NCI-H1048 (cell line): ENCODE measurements at regions not wholly inside any gene's neighbourhood (a gene's known extent, or its start where the extent isn't known, plus 50 kb on each side); places are given as distances from the start of the nearest gene placed in this dataset.

Experiments
- DNase-seq: peaks from one replicate; lab custom pipeline; 2025; lab: John Stamatoyannopoulos, UW

DNA sequence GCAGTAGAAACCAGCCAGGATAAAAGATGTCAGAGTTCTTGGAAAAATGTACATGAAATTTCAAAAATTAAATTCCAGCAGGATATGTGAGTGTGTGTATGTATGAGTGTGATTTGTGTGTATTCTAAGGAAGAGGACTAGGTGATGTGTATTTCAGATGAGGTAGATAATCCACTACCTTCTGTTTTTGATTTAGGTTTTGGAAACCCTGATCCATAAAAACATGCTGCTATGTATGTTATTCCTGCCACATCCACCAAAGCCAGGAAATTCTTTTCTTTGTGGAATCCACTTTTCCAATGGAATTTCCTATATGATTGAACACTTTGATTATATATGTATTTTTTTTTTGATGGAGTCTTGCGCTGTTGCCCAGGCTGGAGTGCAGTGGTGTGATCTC, 276.9 kb downstream of the UQCRFS1 start:
- no peak for DNase-seq

DNA sequence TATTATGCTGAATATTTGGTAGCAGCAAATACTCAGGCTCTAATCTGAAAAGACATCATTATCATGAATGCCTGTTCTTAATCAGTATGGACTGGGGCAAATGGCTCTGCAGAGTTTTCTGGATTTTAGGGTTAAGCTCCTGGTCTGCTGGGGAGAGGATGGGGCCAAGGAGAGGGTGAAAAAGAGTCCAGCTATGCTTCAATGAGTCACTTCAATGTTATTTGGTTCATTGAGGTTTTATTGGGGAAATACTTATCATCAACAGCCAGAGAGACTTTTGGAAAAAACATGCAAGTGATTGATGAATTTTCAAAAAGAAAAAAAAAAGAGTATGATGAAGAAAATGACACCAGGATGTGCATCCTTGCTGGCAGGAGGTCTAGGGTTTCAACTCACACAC, 278.3 kb downstream of the UQCRFS1 start:
- DNase-seq = no peak

DNA sequence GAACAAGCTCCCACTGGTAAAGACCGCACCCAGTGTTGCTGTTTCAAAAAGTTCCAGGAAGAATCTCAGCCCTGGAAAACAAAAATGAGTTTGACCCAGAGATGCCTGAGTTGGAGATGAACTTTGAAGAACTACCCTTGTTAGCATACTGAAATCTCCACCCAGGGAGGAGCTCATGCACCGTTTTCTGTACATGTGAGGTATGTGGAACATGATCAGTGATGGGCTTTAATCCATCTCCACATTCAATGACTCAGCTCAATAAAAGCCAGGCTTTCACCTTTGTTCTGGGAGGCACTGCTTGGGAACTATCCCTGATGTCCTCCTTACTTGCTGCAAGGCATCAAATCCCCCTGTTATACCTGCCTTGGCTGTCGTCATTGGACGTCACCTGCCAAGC, 279.9 kb downstream of the UQCRFS1 start:
- DNase-seq = no peak

GRCh38 chr19:28932446-28932845, 280.5 kb downstream of the UQCRFS1 start:
- DNase-seq = no peak

DNA sequence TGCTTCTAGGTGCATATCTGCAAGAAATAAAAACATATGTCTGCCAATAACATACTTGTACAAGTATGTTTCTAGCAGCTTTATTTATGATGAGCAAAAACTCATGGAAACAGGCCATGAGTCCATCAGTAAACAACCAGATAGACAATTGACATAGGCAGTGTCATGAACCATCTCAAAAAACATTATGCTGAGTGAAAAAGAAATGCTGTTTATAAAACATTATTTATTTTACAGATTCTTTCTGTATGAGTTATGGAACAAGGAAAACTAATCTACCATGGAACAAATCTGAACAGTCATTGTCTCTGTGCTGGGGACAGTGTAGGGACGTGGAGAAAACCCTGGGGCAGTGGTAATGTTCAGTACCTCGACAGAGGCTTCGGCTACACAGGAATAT, 283.9 kb downstream of the UQCRFS1 start:
- no peak for DNase-seq

GRCh38 chr19:28927456-28927855, 285.5 kb downstream of the UQCRFS1 start:
- DNase-seq = no peak

DNA sequence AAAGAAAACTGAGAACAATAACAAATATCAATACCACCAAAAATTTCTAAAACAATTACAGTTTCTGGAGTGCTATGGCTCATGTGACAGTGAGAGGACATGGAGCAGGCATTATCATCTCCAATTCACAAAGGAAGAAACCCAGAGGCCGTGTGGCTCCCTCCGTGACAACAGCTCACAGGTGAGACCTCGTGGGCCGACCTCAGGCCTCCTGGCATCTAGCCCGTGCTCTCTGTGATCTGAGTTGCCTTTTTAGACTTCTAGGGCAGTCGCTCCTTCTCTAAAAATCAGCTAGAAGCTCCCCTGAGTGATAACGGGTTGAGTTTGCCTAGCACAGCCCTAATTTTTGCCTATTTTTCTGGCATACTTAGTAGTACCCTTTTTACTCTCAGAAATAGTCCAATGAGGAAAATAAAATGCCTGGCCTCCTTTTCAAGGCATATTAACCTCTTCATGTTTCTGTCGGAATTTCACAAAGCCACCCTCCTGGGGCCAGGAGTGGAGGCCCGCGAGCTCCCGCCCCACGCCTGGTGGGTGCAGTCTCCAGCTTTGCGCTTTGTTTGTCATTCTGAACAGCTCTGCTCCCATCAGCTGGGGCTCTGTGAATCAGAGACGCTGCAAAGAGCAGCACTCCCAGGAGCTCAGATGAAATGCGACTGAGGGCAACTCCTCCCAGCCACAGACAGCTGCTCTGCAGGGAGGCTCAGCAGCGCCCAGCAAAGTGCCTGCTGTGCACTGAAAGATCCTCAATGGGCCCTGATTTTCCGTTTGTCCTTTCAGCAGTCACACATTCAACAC, 292.5 kb downstream of the UQCRFS1 start:
- DNase-seq = no peak

DNA sequence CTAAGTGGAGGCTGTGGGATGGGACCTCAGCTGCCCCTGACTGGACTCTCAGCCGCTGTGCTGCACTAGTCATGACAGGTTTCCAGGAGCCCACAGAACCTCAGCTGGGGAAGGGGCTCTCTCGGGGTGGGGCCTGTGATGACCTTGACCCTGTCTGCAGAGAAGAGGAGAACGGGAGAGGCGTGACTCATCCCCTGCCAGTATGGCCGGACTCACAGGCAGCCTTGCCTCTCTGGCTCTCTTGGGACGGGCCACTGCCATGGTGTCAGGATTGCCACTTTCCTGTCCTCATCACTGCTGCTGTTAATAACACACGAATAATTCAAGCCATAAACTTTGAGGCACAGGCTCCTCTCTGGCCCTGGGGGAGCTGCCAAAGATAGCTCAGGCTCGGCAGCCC, 295.3 kb downstream of the UQCRFS1 start:
- no peak for DNase-seq

DNA sequence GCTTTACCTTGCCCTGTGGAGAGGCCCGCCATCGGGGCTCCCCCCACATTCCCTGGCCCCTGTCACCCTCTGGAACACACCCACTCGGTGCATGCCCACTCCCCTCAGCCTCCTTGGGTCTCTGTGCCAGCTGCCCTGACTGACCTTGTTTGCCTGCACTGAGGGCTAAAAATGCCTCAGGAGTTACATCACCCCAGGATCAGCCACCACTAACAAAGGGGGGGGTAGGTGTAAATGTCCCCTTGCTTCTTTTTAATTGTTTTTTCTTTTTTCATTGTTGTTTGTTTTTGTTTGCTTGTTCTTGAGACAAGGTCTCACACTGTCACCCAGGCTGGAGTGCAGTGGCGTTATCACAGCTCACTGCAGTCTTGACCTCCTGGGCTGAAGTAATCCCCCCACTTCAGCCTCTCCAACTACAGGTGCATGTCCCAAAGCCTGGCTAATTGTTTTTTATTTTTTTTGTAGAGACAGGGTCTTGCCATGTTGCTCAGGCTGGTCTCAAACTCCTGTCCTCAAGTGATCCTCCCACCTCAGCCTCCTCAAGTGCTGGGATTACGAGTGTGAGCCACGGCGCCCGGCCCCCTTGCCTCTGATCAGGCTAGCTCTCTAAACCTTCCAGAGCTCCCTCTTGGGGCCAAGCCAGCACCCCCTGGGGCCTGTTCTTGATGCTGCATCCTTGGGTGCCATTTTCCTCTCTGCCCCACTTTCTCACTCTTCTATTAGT, 297.1 kb downstream of the UQCRFS1 start:
- DNase-seq = no peak

DNA sequence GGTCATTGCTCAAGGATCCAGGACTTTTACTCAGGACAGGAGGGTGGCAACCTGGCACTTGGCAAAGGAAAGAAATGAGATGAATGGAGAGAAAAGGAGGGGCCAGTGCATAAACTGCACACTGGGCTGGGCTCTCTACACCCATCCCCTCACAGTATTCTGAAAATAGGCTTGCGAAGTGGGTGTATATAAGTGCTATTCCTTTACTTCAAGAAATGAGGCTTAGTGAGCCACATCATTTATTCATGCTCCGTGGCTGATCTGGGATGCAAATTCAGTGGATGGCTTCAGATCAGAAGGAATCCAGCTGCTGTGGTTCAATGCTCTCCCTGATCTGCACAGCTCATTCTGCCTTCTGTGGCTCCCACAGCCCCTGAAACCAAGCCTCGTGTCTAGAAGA, 297.7 kb downstream of the UQCRFS1 start:
- no peak for DNase-seq

GRCh38 chr19:28914173-28914572, 298.8 kb downstream of the UQCRFS1 start:
- DNase-seq = no peak

- DNase-seq = no peak
Observed at GRCh38 chr19:28913626-28914025, 299.3 kb downstream of the UQCRFS1 start.

DNA sequence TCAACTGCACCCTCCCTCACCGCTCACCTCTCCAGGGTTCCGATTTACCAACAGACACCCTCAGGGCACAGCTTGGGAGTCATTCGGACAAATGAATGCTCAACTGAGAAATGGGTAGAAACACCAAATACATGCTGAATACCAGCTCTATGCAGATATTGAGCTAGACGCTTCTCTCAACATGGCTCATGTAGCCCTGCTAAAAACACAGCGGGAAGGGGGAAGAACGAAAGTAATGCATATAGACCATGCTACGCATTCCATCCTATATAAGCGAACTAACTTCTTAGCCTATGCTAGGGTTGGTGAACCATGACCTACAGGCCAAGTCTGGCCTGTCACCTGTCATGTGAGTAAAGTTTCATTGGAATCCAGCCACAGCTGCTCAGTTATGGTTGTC, 304.0 kb downstream of the UQCRFS1 start:
- no peak for DNase-seq

DNA sequence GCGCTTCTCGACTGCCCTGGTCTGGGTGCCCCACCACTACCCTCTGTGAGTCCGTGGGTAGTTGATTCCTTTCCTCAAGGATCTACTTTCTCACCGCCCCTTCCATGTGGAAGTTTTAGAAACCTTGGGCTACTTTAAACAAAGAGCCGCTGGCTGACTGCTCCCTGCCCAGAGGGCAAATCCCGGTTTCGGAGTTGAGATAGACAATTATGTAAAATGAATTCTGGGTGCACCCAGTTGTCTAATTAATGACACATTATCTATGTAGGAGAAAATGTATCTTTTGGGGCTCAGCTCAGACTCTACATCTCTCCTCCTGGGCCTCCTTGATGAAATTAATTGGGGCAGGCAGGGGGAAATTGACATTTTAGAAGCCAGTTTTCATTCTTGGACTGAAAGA, 305.4 kb downstream of the UQCRFS1 start:
- DNase-seq = no peak

DNA sequence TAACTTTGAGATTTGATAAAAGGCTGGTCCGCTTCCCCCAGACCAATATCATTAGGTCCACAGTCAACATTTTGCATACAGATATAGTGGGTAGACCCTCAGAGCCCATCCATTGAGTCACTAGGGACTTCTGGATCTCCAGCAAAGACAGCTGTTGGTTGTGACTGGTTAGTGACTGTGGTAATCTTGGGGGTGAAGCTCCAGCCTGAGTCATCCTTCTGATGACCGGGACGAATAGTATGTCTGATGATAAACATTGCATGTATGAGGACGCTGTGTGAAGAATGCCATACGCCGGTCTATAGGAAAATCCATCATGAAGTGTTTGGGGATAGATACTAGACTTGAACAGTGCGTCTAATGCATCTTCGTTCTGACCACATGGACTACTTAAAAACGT, 307.0 kb downstream of the UQCRFS1 start:
- no peak for DNase-seq

GRCh38 chr19:28899703-28900102, 313.2 kb downstream of the UQCRFS1 start:
- DNase-seq = no peak

DNA sequence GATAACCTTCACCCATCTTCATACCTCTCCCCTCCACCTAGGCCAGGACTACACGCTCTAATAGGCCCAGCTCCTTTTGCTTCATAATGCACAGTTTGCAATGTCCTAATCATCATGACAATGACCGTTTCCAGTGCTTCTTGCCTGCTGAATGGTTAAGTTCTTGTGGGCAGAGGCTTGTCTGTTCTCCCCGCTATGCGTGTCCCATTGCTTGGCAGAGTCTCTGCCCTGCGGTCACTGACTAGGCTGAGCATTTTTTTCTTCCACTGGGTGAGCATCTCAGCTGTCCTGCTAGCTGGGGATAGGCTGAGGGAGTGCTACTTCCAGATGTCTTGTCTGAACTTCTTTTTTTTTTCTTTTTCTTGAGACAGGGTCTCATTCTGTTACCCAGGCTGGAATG, 314.7 kb downstream of the UQCRFS1 start:
- DNase-seq = no peak

DNA sequence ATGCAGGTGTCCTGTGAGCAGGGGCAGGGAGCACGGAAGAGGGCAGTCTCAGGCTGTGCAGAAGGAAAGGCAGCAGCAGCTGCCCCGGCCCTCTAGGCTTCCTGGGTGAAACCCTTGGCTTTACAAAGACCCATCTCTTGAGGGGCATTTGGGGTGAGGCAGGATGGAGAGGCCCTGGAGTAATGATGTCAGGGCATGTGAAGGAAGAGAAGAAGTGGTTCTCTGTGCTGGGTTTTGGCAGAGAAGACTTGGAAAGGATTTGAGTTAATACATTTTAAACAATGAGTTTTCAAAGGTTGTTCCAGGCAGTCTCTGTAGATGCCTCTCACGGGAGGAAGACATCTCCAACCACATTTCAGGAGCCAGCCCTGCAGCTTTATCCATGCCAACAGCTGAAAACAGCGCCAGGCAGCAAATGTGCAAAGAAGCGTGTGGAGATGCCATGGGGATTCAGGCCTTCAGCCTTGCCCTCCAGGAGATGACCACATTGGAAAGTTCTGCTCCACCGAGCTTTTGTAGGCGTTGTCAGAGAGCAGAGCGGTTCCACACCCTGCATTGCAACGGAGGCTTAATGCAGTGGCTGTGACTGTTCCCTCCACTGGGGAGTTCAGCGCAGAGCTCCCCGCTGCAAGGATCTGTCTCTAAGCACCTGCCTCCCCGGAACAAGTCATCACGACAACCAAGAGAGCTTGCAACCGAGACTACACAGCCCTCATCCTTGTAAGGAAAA, 322.8 kb downstream of the UQCRFS1 start:
- DNase-seq = no peak

DNA sequence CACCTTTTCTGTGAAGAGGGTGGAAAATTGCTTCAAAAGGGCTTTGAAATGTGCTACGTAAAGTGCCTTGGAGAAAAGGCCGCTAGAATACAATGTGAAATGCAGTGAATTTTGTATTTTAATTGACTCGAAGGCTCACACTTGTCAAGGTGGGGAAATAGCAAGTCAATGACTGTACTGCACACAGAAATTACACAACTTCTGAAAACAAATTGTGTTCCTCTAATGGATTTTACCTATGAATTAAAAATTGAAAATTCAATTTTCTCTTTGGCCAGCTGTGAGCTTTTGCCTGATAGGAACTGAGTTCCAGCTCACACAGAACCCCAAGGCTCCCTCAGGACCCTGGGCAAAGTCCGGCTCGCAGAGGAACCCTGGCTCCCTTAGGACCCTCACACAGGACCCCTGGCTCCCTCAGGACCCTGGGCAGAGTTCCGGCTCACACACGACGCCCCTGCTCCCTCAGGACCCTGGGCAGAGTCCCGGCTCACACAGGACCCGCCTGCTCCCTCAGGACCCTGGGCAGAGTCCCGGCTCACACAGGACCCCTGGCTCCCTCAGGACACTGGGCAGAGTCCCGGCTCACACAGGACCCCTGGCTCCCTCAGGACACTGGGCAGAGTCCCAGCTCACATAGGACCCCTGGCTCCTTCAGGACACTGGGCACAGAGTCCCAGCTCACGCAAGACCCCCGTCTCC, 324.9 kb downstream of the UQCRFS1 start:
- DNase-seq = no peak

DNA sequence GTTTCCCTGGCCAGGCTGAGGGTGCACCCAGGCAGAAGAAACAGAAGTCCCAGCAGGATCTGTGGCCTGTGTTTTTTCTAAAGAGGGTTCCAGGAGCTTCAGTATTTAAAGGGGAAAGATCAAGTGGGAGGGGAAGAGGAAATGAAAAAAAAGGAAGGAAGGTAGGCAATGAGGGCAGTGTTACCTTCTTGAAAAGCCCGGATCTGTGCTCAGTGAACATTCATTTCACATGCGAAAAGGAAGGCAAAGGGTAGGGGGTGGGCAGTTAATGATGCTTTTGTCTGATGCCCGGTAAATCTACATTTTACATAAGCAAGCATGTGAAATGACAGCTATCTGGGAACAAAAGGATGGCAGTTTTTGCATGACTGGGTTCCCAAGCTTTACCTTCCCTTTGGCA, 326.2 kb downstream of the UQCRFS1 start:
- DNase-seq = no peak

- no peak for DNase-seq
Observed at GRCh38 chr19:28885965-28886364, 327.0 kb downstream of the UQCRFS1 start.

GRCh38 chr19:28884786-28885476, 328.0 kb downstream of the UQCRFS1 start:
- DNase-seq = no peak
